GM12878 (cell line): ENCODE measurements at regions not wholly inside any gene's neighbourhood (a gene's known extent, or its start where the extent isn't known, plus 50 kb on each side); places are given as distances from the start of the nearest gene placed in this dataset.

Source experiments
- MTA3 ChIP-seq: IDR thresholded peaks from 2 replicates; pipeline ENCODE4 v1.6.1; 2012; ENCODE audit warnings: low read length, inconsistent platforms, borderline replicate concordance
- MXI1 ChIP-seq: fragments of 150-350 bp; IDR thresholded peaks from 2 replicates; pipeline ENCODE4 v1.6.1; 2011; ENCODE audit warnings: low read depth, mild to moderate bottlenecking, inconsistent platforms, low read length, improper control_type of control experiment
- NRF1 ChIP-seq: conservative IDR thresholded peaks from 2 replicates; pipeline ENCODE4 v1.6.1; 2011; ENCODE audit warnings: mild to moderate bottlenecking, low read depth, low read length, improper control_type of control experiment
- POLR2AphosphoS5 ChIP-seq: IDR thresholded peaks from 2 replicates; pipeline ENCODE4 v1.6.1; 2011; ENCODE audit warnings: mild to moderate bottlenecking, low read length, inconsistent platforms
- RFX5 ChIP-seq: IDR thresholded peaks from 2 replicates; pipeline ENCODE4 v1.6.1; 2011; ENCODE audit warnings: low read depth, low read length, improper control_type of control experiment
- SUZ12 ChIP-seq: fragments of 200-600 bp; sonication (generic); IDR thresholded peaks from one replicate; pipeline ENCODE4 v1.6.1; 2018; ENCODE audit warnings: antibody characterized with exemption, mild to moderate bottlenecking; ENCODE audit not compliant: unreplicated experiment
- TF ChIP-seq, protein P1 (sequence below), 3 experiments: IDR thresholded peaks in 2 of 3; conservative IDR thresholded peaks in 1 of 3; 2 replicates each; pipeline ENCODE4 v1.5.1; 2011; ENCODE audit warnings: low read depth in 3 of 3, low read length in 3 of 3, mild to moderate bottlenecking in 3 of 3, control low read depth in 2 of 3, moderate library complexity in 2 of 3, inconsistent platforms in 1 of 3, mixed read lengths in 1 of 3; ENCODE audit not compliant: control insufficient read depth in 2 of 3, insufficient read depth in 1 of 3; ENCODE audit errors: extremely low read depth in 1 of 3
- TF ChIP-seq, protein P2 (sequence below): IDR thresholded peaks from 2 replicates; pipeline ENCODE4 v1.6.1; 2012; ENCODE audit warnings: low read depth, low read length, improper control_type of control experiment
- TF ChIP-seq, protein P3 (sequence below): IDR thresholded peaks from 2 replicates; pipeline ENCODE4 v1.6.1; 2012; ENCODE audit warnings: low read depth, low read length, improper control_type of control experiment
- TF ChIP-seq, protein P4 (sequence below): IDR thresholded peaks from 2 replicates; pipeline ENCODE4 v1.6.1; 2012; ENCODE audit warnings: low read depth, low read length, improper control_type of control experiment

DNA sequence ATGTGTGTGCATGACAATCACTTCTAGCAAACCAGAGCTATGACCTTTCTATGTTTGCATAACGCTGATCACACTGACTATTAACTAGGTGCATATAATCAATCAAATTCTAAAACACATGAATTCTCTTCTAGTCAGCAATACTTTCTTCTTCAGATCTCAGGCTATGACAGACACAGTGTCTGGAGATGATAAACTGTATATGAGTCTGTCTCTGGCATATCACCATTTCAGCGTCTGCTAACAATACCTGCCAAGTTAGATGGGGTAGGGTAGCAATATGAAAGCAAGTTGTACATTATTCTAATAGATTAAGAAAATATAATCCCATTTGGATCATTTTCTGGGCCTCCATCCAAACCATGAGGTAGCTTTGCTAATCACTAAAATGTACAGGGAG lies 354.2 kb upstream of the EPHA4 start:
- TF ChIP-seq, protein P1, sequence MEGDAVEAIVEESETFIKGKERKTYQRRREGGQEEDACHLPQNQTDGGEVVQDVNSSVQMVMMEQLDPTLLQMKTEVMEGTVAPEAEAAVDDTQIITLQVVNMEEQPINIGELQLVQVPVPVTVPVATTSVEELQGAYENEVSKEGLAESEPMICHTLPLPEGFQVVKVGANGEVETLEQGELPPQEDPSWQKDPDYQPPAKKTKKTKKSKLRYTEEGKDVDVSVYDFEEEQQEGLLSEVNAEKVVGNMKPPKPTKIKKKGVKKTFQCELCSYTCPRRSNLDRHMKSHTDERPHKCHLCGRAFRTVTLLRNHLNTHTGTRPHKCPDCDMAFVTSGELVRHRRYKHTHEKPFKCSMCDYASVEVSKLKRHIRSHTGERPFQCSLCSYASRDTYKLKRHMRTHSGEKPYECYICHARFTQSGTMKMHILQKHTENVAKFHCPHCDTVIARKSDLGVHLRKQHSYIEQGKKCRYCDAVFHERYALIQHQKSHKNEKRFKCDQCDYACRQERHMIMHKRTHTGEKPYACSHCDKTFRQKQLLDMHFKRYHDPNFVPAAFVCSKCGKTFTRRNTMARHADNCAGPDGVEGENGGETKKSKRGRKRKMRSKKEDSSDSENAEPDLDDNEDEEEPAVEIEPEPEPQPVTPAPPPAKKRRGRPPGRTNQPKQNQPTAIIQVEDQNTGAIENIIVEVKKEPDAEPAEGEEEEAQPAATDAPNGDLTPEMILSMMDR (IDR thresholded peaks at IDR 0.05 in 2 of 3, conservative IDR thresholded peaks at IDR 0.05 in 1 of 3; ENCODE audit: control insufficient read depth in 2 of 3, extremely low read depth in 1 of 3, insufficient read depth in 1 of 3, low read depth in 3 of 3, low read length in 3 of 3), result no peak
- TF ChIP-seq MXI1 (no peak), POLR2AphosphoS5 (no peak), RFX5 (no peak), NRF1 (no peak), SUZ12 (no peak), MTA3 (no peak)
- TF ChIP-seq, protein P2, sequence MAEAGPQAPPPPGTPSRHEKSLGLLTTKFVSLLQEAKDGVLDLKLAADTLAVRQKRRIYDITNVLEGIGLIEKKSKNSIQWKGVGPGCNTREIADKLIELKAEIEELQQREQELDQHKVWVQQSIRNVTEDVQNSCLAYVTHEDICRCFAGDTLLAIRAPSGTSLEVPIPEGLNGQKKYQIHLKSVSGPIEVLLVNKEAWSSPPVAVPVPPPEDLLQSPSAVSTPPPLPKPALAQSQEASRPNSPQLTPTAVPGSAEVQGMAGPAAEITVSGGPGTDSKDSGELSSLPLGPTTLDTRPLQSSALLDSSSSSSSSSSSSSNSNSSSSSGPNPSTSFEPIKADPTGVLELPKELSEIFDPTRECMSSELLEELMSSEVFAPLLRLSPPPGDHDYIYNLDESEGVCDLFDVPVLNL, result no peak
- TF ChIP-seq, protein P3, sequence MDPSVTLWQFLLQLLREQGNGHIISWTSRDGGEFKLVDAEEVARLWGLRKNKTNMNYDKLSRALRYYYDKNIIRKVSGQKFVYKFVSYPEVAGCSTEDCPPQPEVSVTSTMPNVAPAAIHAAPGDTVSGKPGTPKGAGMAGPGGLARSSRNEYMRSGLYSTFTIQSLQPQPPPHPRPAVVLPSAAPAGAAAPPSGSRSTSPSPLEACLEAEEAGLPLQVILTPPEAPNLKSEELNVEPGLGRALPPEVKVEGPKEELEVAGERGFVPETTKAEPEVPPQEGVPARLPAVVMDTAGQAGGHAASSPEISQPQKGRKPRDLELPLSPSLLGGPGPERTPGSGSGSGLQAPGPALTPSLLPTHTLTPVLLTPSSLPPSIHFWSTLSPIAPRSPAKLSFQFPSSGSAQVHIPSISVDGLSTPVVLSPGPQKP, result no peak
- TF ChIP-seq, protein P4, sequence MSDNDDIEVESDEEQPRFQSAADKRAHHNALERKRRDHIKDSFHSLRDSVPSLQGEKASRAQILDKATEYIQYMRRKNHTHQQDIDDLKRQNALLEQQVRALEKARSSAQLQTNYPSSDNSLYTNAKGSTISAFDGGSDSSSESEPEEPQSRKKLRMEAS, result no peak
